ENCODE measurements at regions not wholly inside any gene's neighbourhood (a gene's known extent, or its start where the extent isn't known, plus 50 kb on each side); places are given as distances from the start of the nearest gene placed in this dataset.
A peak's percentile ranks its signal among the peaks of the same experiment; 100 is the strongest.

- DNase-seq: no peak
These were observed 210.0 kb upstream of the TOPAZ1 start for GRCh38 chr3:44031387-44032380.

- no peak for DNase-seq
These were observed 209.2 kb upstream of the TOPAZ1 start for GRCh38 chr3:44032487-44032886.

- DNase-seq: no peak
These were observed 208.6 kb upstream of the TOPAZ1 start for GRCh38 chr3:44033123-44033522.

- no peak for DNase-seq
These were observed 204.8 kb upstream of the TOPAZ1 start for GRCh38 chr3:44036850-44037249.

- DNase-seq: no peak
These were observed 202.7 kb upstream of the TOPAZ1 start for GRCh38 chr3:44039006-44039405.

- DNase-seq: no peak
These were observed 200.0 kb upstream of the TOPAZ1 start for GRCh38 chr3:44041726-44042125.

GRCh38 chr3:44042772-44043171 is 198.9 kb upstream of the TOPAZ1 start:
- no peak for DNase-seq

GRCh38 chr3:44045476-44046275 is 196.0 kb upstream of the TOPAZ1 start:
- peak; percentile 82 for DNase-seq

- DNase-seq: no peak
These were observed 193.9 kb upstream of the TOPAZ1 start for GRCh38 chr3:44047796-44048195.

GRCh38 chr3:44048196-44048924 is 193.3 kb upstream of the TOPAZ1 start:
- no peak for DNase-seq

- DNase-seq: no peak
These were observed 192.7 kb upstream of the TOPAZ1 start for GRCh38 chr3:44048949-44049348.

- no peak for DNase-seq
These were observed 191.6 kb upstream of the TOPAZ1 start for GRCh38 chr3:44050101-44050500.

GRCh38 chr3:44050867-44051266 is 190.8 kb upstream of the TOPAZ1 start:
- DNase-seq: no peak

- DNase-seq: no peak
These were observed 185.7 kb upstream of the TOPAZ1 start for GRCh38 chr3:44055951-44056350.

GRCh38 chr3:44056446-44057240 is 185.0 kb upstream of the TOPAZ1 start:
- DNase-seq: no peak

- DNase-seq: peak; percentile 57
These were observed 183.4 kb upstream of the TOPAZ1 start for GRCh38 chr3:44058022-44058867.

GRCh38 chr3:44058868-44059203 is 182.8 kb upstream of the TOPAZ1 start:
- no peak for DNase-seq

- DNase-seq: no peak
These were observed 181.5 kb upstream of the TOPAZ1 start for GRCh38 chr3:44060164-44060563.

GRCh38 chr3:44061268-44061667 is 180.4 kb upstream of the TOPAZ1 start:
- DNase-seq: no peak

GRCh38 chr3:44061961-44062360 is 179.7 kb upstream of the TOPAZ1 start:
- no peak for DNase-seq

GRCh38 chr3:44065311-44066094 is 176.2 kb upstream of the TOPAZ1 start:
- no peak for DNase-seq
